GM12801 (cell line): ENCODE measurements at regions not wholly inside any gene's neighbourhood (a gene's known extent, or its start where the extent isn't known, plus 50 kb on each side); places are given as distances from the start of the nearest gene placed in this dataset.

Source experiments
- CTCF ChIP-seq: IDR thresholded peaks from one replicate; pipeline ENCODE4 v1.5.1; 2011; ENCODE audit warnings: control low read depth; ENCODE audit not compliant: insufficient read length; ENCODE audit errors: extremely low read depth

- no peak for TF ChIP-seq CTCF
These were observed 91.6 kb downstream of the DDIT4L start for GRCh38 chr4:100098681-100099080.

GRCh38 chr4:100098011-100098545 is 92.2 kb downstream of the DDIT4L start:
- no peak for TF ChIP-seq CTCF

GRCh38 chr4:100095729-100096595 is 94.3 kb downstream of the DDIT4L start:
- TF ChIP-seq CTCF = peak; percentile 88

- no peak for TF ChIP-seq CTCF
These were observed 97.0 kb downstream of the DDIT4L start for GRCh38 chr4:100093091-100093866.

- no peak for TF ChIP-seq CTCF
These were observed 102.5 kb downstream of the DDIT4L start for GRCh38 chr4:100087743-100088142.

- no peak for TF ChIP-seq CTCF
These were observed 103.4 kb downstream of the DDIT4L start for GRCh38 chr4:100086766-100087431.

GRCh38 chr4:100084892-100085291 is 105.4 kb downstream of the DDIT4L start:
- TF ChIP-seq CTCF = no peak
